ENCODE measurements at regions not wholly inside any gene's neighbourhood (a gene's known extent, or its start where the extent isn't known, plus 50 kb on each side); places are given as distances from the start of the nearest gene placed in this dataset.

DNA sequence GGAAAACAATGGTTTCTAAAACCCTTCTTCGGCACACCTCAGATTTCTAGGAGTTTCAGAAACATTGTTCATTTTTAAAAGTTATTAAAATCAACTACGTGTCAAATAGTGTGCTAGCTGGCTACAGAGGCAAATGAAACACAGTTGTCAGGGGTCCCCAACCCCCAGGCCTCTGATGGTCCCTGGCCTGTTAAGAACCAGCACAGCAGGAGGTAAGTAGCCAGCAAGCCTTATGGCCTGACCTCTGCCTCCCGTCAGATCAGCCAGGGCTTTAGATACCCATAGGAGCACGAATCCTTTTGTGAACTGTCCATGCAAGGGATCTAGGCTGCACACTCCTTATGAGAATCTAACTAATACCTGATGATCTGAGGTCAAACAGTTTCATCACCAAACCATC is 648.2 kb downstream of the FAM181B start:
- Histone ChIP-seq H3K4me1 (ENCODE audit: insufficient read depth, low read length) (no peaks in the 10 kb centered on the region), H3K36me3 (ENCODE audit: insufficient read depth, low read length) (no peaks in the 10 kb centered on the region), H3K9me3 (ENCODE audit: control insufficient read depth in 1 of 2, insufficient read depth in 1 of 2, low read length in 2 of 2) (no peaks in the 10 kb centered on the region), H3K27me3 (ENCODE audit: control insufficient read depth in 1 of 2, insufficient read depth in 2 of 2, low read length in 2 of 2) (no peaks in the 10 kb centered on the region), H3K27ac (ENCODE audit: low read depth in 1 of 2, low read length in 2 of 2) (no peak overlapping the region), H3K4me3 (ENCODE audit: low read length) (no peak overlapping the region)
- ChIA-PET CTCF (no interaction called here), POLR2A (no interaction called here)
- TF ChIP-seq, protein P1, sequence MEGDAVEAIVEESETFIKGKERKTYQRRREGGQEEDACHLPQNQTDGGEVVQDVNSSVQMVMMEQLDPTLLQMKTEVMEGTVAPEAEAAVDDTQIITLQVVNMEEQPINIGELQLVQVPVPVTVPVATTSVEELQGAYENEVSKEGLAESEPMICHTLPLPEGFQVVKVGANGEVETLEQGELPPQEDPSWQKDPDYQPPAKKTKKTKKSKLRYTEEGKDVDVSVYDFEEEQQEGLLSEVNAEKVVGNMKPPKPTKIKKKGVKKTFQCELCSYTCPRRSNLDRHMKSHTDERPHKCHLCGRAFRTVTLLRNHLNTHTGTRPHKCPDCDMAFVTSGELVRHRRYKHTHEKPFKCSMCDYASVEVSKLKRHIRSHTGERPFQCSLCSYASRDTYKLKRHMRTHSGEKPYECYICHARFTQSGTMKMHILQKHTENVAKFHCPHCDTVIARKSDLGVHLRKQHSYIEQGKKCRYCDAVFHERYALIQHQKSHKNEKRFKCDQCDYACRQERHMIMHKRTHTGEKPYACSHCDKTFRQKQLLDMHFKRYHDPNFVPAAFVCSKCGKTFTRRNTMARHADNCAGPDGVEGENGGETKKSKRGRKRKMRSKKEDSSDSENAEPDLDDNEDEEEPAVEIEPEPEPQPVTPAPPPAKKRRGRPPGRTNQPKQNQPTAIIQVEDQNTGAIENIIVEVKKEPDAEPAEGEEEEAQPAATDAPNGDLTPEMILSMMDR (IDR thresholded peaks at IDR 0.05): no peak
- no peaks in the 10 kb centered on the region for H3K36me3 Mint-ChIP-seq (ENCODE audit: low read depth)
- ATAC-seq (ENCODE audit: poor library complexity) (no peak), DNase-seq (no peak)
- H3K9me3 Mint-ChIP-seq: no peaks in the 10 kb centered on the region
- H3K27me3 Mint-ChIP-seq: peaks cover 5% of the 10 kb centered on the region
- no peak overlapping the region for H3K27ac Mint-ChIP-seq
- intact Hi-C loops (cut with DNase I, micrococcal nuclease): no loop called here
- no peak overlapping the region for H3K4me3 Mint-ChIP-seq
- no peaks in the 10 kb centered on the region for H3K4me1 Mint-ChIP-seq (ENCODE audit: low read depth)

DNA sequence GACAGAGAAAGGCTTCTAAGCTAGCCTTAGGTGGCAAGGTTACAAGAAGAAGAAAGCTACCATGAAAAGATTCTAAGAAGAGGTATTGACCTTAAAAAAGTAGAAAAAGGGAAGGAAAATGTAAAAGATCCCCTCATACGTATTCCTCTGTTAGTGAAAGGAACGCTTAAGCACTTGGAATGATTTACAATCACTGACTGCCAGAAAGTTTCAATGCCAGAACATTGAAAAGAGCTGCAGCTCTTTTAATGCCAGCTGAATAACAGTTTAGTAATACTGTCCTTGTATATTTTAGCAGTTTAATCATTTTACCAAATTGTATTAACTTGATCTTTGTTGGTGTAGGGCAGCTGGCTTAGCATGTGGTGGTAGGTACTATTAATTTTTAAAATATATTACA is 650.7 kb downstream of the FAM181B start:
- H3K36me3 Mint-ChIP-seq (ENCODE audit: low read depth): no peaks in the 10 kb centered on the region
- TF ChIP-seq, protein P1 (IDR thresholded peaks at IDR 0.05): no peak
- no peaks in the 10 kb centered on the region for H3K4me1 Mint-ChIP-seq (ENCODE audit: low read depth)
- H3K27me3 ChIP-seq (ENCODE audit: control insufficient read depth in 1 of 2, insufficient read depth in 2 of 2, low read length in 2 of 2): no peaks in the 10 kb centered on the region
- H3K4me3 Mint-ChIP-seq: no peak overlapping the region
- H3K27ac ChIP-seq (ENCODE audit: low read depth in 1 of 2, low read length in 2 of 2): no peak overlapping the region
- no peak overlapping the region for H3K27ac Mint-ChIP-seq
- peaks cover 5% of the 10 kb centered on the region for H3K27me3 Mint-ChIP-seq
- no peak overlapping the region for H3K4me3 ChIP-seq (ENCODE audit: low read length)
- no peaks in the 10 kb centered on the region for H3K36me3 ChIP-seq (ENCODE audit: insufficient read depth, low read length)
- no peaks in the 10 kb centered on the region for H3K4me1 ChIP-seq (ENCODE audit: insufficient read depth, low read length)
- ChIA-PET POLR2A (no interaction called here), CTCF (no interaction called here)
- intact Hi-C loops (cut with DNase I, micrococcal nuclease): no loop called here
- ATAC-seq (ENCODE audit: poor library complexity) (no peak), DNase-seq (no peak)
- no peaks in the 10 kb centered on the region for H3K9me3 ChIP-seq (ENCODE audit: control insufficient read depth in 1 of 2, insufficient read depth in 1 of 2, low read length in 2 of 2)
- no peaks in the 10 kb centered on the region for H3K9me3 Mint-ChIP-seq

DNA sequence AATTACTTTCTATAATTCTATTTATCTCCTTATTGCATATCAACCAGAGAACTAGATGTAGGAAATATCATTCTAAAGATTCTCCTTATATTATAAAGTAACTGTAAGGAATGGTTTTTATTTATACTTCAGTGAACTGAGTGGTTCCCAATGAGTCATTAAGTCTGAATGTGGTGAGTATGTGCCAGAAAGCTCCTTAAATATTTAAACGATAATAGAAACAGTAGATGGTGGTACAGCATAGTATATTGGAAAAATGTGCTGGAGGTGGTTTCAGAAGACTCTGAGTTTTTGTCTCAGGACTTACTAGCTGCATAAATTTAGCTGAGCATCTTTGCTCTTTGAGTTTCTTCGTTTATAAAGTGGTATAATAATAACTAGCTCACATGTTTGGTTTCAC is 653.5 kb downstream of the FAM181B start:
- DNase-seq (no peak), ATAC-seq (ENCODE audit: poor library complexity) (no peak)
- ChIA-PET CTCF (no interaction called here), POLR2A (no interaction called here)
- intact Hi-C loops (cut with DNase I, micrococcal nuclease): no loop called here
- H3K4me3 Mint-ChIP-seq: no peak overlapping the region
- Histone ChIP-seq H3K4me3 (ENCODE audit: low read length) (no peak overlapping the region), H3K27ac (ENCODE audit: low read depth in 1 of 2, low read length in 2 of 2) (no peak overlapping the region), H3K4me1 (ENCODE audit: insufficient read depth, low read length) (no peaks in the 10 kb centered on the region), H3K27me3 (ENCODE audit: control insufficient read depth in 1 of 2, insufficient read depth in 2 of 2, low read length in 2 of 2) (no peaks in the 10 kb centered on the region), H3K9me3 (ENCODE audit: control insufficient read depth in 1 of 2, insufficient read depth in 1 of 2, low read length in 2 of 2) (no peaks in the 10 kb centered on the region), H3K36me3 (ENCODE audit: insufficient read depth, low read length) (no peaks in the 10 kb centered on the region)
- H3K9me3 Mint-ChIP-seq: no peaks in the 10 kb centered on the region
- TF ChIP-seq, protein P1 (IDR thresholded peaks at IDR 0.05): no peak
- no peak overlapping the region for H3K27ac Mint-ChIP-seq
- no peaks in the 10 kb centered on the region for H3K36me3 Mint-ChIP-seq (ENCODE audit: low read depth)
- no peaks in the 10 kb centered on the region for H3K4me1 Mint-ChIP-seq (ENCODE audit: low read depth)
- H3K27me3 Mint-ChIP-seq: peaks cover 4% of the 10 kb centered on the region

Data from CD4-positive, alpha-beta T cell (primary cell).